GM18858 (cell line): ENCODE measurements at regions not wholly inside any gene's neighbourhood (a gene's known extent, or its start where the extent isn't known, plus 50 kb on each side); places are given as distances from the start of the nearest gene placed in this dataset.
"Not testable (repeated sequence)": the region's sequence is repeated elsewhere in the genome, so short reads cannot be mapped to it uniquely, and the experiment has no call there.

ENCODE experiments used
- ATAC-seq: cut with Tn5 transposase; IDR thresholded peaks from one replicate; pipeline ENCODE4 v1.9.1; 2021; ENCODE audit not compliant: unreplicated experiment

DNA sequence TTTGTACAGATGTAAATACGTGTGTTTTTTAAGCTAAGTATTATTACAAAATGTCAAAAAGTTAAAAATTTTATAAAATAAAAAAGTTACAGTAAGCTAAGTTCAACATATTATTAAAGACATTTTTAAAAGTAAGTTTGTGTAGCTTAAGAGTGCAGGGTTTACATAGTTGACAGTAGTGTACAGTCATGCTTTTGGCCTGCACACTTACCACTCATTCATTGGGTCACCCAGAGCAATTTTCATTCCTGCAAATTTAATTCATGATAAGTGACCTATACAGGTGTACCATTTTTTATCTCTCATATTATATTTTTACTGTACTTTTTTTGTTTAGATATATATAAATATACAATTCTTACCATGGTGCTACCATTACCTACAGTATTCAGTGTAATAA lies 769.9 kb upstream of the SLITRK6 start:
- ATAC-seq: no peak

DNA sequence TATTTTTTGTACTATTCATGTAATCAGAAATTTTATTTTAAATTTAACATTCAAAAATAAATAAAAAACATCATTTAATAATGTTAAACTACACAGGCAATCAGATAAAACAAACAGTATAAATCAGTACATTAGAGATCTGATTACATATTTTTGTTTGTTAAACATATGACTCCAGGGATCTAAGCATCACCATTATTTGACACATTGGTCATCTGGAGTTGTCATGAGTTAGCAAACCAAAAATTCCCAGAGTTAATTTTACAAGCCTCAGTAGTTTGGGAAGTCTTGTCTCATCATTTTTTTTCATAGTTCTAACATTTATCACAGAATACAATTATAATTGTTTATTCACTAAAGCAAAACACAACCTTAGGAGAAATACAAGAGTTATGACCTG lies 770.8 kb upstream of the SLITRK6 start:
- no peak for ATAC-seq

- ATAC-seq: no peak
These were observed 772.9 kb upstream of the SLITRK6 start for GRCh38 chr13:86572115-86572514.

DNA sequence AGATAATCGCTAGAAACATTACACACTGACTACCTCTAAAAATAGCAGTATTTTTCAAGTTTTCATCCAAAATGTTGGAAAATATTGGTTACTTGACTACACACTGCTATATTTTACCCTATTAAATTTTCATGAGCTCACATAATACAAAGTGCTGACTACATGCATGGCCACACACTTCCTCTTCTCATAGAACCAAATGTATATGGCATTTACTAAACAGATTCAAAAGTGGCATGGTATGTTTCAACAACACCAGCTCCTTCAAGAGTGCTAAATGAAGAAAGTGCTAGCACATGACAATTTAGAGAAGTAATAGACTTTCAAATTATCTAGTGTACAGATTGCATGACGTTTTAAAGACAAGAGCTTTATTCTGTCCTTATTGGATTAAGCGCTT lies 780.4 kb upstream of the SLITRK6 start:
- no peak for ATAC-seq

DNA sequence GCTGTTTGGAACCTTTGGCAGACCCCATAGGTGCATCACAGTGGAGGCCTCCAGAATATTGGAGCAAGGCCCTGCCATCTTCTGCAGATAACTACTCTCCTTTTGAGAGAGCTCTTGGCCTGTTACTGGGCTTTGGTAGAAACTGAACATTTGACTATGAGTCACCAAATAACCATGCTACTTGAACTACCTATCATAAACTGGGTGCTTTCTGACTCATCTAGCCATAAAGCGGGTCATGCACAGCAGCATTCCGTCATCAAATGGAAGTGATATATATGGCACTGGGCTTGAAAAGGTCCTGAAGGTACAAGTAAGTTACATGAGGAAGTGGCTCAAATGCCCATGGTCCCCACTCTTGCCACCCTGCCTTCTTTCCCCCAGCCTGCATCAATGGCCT lies 782.5 kb upstream of the SLITRK6 start:
- no peak for ATAC-seq

GRCh38 chr13:86584301-86584700 lies 785.1 kb upstream of the SLITRK6 start:
- no peak for ATAC-seq

- ATAC-seq: no peak
These were observed 786.6 kb upstream of the SLITRK6 start for GRCh38 chr13:86585835-86586234.

GRCh38 chr13:86591862-86592261 lies 792.6 kb upstream of the SLITRK6 start:
- ATAC-seq: no peak

GRCh38 chr13:86601351-86601750 lies 802.1 kb upstream of the SLITRK6 start:
- ATAC-seq: no peak

GRCh38 chr13:86606264-86606663 lies 807.0 kb upstream of the SLITRK6 start:
- ATAC-seq: no peak

GRCh38 chr13:86608701-86609100 lies 809.5 kb upstream of the SLITRK6 start:
- no peak for ATAC-seq

GRCh38 chr13:86633346-86633745 lies 834.1 kb upstream of the SLITRK6 start:
- no peak for ATAC-seq

DNA sequence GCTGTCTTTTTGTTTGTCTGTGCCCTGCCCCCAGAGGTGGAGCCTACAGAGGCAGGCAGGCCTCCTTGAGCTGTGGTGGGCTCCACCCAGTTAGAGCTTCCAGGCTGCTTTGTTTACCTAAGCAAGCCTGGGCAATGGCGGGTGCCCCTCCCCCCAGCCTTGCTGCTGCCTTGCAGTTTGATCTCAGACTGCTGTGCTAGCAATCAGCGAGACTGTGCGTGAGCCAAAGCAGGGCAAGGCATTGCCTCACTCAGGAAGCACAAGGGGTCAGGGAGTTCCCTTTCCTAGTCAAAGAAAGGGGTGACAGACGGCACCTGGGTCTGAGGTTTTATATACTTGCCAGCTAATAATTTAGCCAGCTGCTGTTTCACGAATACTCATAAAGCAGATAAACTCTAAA lies 852.0 kb upstream of the SLITRK6 start:
- ATAC-seq: not testable (repeated sequence)

DNA sequence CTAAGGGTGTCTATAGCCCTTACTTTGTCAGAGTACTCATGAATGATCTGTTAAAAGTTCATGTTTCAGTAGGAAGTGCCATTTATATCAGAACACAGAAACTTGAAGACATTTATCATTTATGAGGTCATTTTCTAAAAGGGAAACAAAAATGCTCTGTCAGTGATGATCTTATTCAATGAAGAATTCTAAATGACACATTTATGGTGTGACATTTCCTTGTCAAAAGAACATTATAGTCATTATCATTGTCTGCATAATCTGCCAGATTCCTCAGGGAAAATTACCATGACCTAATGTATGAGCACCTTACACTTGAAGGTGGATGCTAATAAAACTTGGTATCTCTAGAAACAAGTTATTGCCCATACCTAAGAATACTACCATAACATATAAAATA lies 853.8 kb upstream of the SLITRK6 start:
- ATAC-seq: no peak

DNA sequence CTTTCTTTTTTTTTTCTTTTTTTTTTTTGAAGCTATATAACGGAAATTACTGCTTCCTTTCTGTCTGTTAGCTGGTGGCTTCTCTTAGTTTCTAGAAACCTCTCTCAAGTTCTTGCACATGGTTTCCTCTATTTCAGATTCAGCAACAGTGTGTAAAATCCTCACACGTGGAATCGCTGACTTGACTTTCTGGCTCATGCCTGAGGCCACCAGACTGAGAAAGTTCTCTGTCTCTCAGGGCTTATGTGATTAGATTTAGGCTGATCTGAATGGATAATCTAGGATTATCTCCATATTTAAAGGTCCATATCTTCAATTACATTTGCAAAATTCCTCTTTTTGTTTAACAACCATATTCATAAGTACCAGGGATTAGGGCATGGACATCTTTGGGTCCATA lies 856.3 kb upstream of the SLITRK6 start:
- no peak for ATAC-seq

DNA sequence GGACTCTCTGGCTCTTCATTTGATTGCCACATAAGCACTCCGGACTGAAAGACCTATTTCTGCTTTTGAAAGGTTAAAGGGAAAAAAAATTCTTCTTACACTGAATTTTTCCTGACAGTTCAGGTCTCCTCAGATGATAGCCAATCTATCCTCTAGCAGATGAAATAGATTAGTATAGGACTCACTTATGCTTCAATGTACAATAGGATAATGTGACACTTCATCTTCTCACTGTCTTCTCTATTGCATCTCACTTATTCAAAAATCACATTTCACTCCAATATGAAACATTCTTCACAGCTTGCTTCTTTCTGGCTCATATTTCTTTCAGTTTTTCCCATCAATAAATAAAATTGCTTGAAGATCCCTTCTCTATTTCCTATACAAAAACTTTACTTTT lies 860.9 kb upstream of the SLITRK6 start:
- no peak for ATAC-seq

- no peak for ATAC-seq
These were observed 866.6 kb upstream of the SLITRK6 start for GRCh38 chr13:86665842-86666241.

DNA sequence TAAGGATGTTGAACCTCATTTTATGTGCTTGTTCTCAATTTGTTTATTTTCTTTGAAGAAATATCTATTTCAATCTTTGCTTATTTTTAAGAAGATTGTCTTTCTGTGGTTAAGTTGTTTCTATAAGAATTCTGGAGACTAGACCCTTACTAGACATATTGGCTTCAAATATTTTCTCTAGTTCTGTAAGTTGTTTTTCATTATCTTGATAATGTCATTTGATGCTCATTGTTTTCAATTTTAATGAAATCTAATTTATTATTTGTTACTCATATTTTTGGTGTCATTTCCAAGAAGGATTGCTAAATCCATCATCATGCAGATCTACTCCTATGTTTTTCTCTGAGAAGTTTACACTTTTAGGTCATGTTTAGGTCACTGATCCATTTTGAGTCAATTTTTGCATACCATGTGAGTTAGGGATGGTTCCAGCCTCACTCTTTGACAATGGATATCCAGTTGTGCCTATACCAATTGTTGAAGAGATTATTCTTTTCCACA lies 874.8 kb upstream of the SLITRK6 start:
- ATAC-seq: no peak

DNA sequence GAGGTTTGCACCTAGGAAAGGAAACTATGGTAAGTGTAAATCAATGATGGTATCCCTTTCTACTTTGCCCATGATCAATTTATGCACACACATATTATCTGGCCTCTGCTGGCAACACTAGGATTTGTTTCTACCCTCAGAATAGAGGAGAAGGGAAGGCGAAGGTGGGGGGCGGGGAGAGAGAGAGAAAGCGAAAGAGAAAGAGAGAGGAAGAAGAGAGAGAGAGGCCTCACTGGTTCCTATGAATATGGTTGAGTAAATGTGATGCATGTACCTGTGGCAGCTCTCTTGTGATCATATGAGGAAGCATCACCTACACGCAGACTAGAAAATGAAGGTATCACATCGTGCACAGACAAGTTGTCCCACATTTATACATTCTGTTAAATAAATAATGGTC lies 882.0 kb upstream of the SLITRK6 start:
- ATAC-seq: no peak

DNA sequence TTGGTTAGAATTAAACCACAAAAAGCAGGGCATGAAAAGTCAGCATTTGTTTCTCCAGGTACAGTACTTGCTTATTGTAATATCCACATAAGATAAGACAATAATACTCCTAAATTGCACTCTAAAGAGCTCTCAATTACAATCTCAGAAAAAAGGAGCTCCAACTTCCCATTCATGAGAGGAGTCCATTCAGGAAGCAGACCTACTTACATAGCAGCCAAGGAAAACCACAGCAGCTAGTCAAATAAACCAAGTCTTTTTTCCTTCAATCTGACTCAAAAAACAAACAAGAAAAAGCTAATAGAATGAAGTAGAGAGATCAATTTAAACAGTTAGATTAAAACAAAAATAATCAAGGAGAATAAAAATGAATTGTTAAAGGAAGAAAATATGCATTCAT lies 885.2 kb upstream of the SLITRK6 start:
- ATAC-seq: no peak

- ATAC-seq: no peak
These were observed 890.7 kb upstream of the SLITRK6 start for GRCh38 chr13:86689911-86690310.

- ATAC-seq: no peak
These were observed 893.1 kb upstream of the SLITRK6 start for GRCh38 chr13:86692291-86692690.

GRCh38 chr13:86710013-86710412 lies 910.8 kb upstream of the SLITRK6 start:
- no peak for ATAC-seq

- no peak for ATAC-seq
These were observed 911.7 kb upstream of the SLITRK6 start for GRCh38 chr13:86710896-86711295.
